ENCODE measurements at regions not wholly inside any gene's neighbourhood (a gene's known extent, or its start where the extent isn't known, plus 50 kb on each side); places are given as distances from the start of the nearest gene placed in this dataset.

DNA sequence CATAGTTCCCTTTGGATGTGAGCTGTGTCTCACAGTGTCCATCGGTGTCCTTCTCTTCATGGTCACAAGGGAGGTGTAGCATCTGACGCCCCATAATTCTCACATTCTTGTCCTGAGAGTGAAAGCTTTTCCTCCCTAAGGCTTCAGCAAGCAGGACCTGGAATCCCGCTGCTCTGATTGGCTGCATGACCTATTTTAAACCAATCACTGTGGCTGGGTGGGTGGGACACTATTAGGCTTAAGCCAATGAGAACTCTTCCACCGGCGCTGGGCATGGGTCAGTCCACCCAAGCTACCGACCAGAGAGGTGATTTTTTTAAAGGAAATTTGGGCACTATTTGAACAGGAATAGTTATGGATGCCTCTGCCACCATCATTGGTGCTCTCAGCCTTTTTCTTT, 385.9 kb downstream of the MFSD1 start:
- Histone ChIP-seq H3K27ac (no peak overlapping the region), H3K4me1 (no peaks in the 10 kb centered on the region), H2AFZ (no peak overlapping the region), H3K36me3 (ENCODE audit: control insufficient read depth, insufficient read depth, low read length) (no peaks in the 10 kb centered on the region), H3K9ac (no peak overlapping the region), H3K4me3 (ENCODE audit: low read depth, low read length) (no peak overlapping the region), H3K27me3 (ENCODE audit: control insufficient read depth, insufficient read depth, low read length) (no peaks in the 10 kb centered on the region), H3K9me3 (ENCODE audit: control insufficient read depth, low read length) (no peaks in the 10 kb centered on the region), H3K79me2 (no peaks in the 10 kb centered on the region), H3K4me2 (ENCODE audit: low read length) (no peak overlapping the region)
- TF ChIP-seq, protein P1, sequence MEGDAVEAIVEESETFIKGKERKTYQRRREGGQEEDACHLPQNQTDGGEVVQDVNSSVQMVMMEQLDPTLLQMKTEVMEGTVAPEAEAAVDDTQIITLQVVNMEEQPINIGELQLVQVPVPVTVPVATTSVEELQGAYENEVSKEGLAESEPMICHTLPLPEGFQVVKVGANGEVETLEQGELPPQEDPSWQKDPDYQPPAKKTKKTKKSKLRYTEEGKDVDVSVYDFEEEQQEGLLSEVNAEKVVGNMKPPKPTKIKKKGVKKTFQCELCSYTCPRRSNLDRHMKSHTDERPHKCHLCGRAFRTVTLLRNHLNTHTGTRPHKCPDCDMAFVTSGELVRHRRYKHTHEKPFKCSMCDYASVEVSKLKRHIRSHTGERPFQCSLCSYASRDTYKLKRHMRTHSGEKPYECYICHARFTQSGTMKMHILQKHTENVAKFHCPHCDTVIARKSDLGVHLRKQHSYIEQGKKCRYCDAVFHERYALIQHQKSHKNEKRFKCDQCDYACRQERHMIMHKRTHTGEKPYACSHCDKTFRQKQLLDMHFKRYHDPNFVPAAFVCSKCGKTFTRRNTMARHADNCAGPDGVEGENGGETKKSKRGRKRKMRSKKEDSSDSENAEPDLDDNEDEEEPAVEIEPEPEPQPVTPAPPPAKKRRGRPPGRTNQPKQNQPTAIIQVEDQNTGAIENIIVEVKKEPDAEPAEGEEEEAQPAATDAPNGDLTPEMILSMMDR (IDR thresholded peaks at IDR 0.05): no peak

DNA sequence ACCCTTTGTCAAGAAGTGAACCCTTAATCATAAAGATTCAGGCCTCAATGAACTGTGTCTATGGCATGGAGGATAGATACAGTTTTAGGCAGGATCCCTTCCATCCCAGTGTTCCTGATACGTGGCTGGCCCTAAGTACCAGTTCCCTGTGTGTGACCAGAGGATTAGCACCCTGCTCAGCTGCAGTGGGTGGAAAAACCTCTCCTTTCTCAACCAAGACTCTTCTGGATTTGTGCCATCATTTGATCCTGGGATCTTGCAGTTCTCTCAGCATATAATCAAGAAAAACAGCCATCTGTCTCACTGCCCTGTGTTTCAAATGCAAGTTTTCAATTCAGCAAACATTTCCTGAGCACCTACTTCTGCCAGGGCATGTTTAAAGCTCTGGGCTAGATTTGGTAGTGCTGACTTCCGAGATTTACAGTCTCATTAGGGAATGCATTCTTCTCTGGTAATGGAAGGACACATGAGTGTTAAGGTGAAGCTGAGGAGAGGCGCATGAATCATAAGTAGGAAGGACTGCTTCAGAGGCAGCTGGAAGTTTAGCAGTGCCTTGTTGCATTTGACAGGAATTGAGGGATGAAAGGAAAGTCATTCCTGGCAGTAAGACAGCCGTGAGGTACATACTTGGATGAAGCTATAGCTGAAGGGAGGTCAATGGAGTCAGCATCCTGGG, 388.3 kb downstream of the MFSD1 start:
- Histone ChIP-seq H2AFZ (no peak overlapping the region), H3K27me3 (ENCODE audit: control insufficient read depth, insufficient read depth, low read length) (no peaks in the 10 kb centered on the region), H3K4me3 (ENCODE audit: low read depth, low read length) (no peak overlapping the region), H3K4me2 (ENCODE audit: low read length) (no peak overlapping the region), H3K9ac (no peak overlapping the region), H3K36me3 (ENCODE audit: control insufficient read depth, insufficient read depth, low read length) (no peaks in the 10 kb centered on the region), H3K27ac (no peak overlapping the region), H3K79me2 (no peaks in the 10 kb centered on the region), H3K4me1 (no peaks in the 10 kb centered on the region), H3K9me3 (ENCODE audit: control insufficient read depth, low read length) (no peaks in the 10 kb centered on the region)
- TF ChIP-seq, protein P1 (IDR thresholded peaks at IDR 0.05): no peak

DNA sequence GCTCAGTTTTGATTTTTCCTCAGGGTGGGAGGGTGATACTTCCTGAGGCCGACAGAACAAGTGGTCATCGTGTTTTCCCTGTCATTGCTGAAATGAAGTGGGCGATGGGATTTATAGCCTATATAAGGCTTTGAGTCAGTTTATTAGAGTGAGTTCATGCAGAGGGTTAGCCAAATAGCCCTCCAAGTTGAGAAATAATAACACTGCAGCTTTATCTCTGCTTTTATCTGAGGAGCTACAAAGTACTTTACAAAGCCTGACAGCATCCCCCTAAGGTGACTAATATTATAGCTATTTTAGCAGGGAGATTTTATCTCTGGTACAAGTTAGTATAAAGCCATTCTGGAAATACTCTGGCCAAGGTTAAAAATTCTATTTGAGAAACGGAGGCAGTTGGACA, 389.6 kb downstream of the MFSD1 start:
- Histone ChIP-seq H3K9me3 (ENCODE audit: control insufficient read depth, low read length) (no peaks in the 10 kb centered on the region), H3K4me1 (no peaks in the 10 kb centered on the region), H3K79me2 (no peaks in the 10 kb centered on the region), H2AFZ (no peak overlapping the region), H3K27ac (no peak overlapping the region), H3K9ac (no peak overlapping the region), H3K4me2 (ENCODE audit: low read length) (no peak overlapping the region), H3K4me3 (ENCODE audit: low read depth, low read length) (no peak overlapping the region), H3K36me3 (ENCODE audit: control insufficient read depth, insufficient read depth, low read length) (no peaks in the 10 kb centered on the region), H3K27me3 (ENCODE audit: control insufficient read depth, insufficient read depth, low read length) (no peaks in the 10 kb centered on the region)
- TF ChIP-seq, protein P1 (IDR thresholded peaks at IDR 0.05): no peak

DNA sequence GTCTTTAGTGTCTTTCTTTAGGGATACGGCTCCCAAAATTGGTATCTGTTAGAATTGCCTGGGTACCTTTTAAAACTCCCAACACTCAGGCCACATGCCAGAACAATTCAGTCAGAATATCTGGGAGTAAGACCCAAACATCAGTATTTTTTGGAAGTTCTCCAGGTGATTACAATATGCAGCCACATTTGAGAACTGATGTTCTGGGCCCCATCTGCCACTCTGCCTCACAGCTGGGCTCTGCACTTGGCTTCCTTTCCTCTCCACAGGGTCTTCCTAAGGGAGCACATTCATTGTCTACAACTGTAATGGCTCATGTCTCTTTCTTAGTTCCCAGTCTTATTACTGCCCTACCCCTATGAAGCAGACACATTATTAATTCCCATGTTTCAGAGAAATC, 394.5 kb downstream of the MFSD1 start:
- Histone ChIP-seq H3K4me2 (ENCODE audit: low read length) (no peak overlapping the region), H2AFZ (no peak overlapping the region), H3K27ac (no peak overlapping the region), H3K36me3 (ENCODE audit: control insufficient read depth, insufficient read depth, low read length) (no peaks in the 10 kb centered on the region), H3K9ac (no peak overlapping the region), H3K27me3 (ENCODE audit: control insufficient read depth, insufficient read depth, low read length) (no peaks in the 10 kb centered on the region), H3K4me3 (ENCODE audit: low read depth, low read length) (no peak overlapping the region), H3K4me1 (no peaks in the 10 kb centered on the region), H3K9me3 (ENCODE audit: control insufficient read depth, low read length) (no peaks in the 10 kb centered on the region), H3K79me2 (no peaks in the 10 kb centered on the region)
- TF ChIP-seq, protein P1 (IDR thresholded peaks at IDR 0.05): no peak

DNA sequence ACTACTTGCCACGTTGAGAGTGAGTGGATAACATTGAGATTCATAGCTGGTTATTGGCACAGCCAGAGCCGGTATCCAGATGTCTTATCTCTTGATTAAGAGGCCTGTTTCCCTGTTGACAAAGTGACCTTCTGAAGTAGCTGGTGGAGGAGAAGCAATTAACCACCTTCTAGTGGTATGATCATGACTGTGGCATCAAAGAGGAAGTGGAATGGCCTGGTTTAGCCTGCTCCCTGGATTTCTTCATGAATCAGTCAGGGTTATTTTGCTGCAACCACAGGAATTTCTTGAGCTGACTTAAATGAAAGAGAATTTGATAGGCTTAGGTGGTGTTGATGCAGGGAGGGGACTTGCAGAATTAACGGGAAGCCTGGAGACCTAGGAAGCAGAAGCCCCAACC, 398.3 kb downstream of the MFSD1 start:
- Histone ChIP-seq H3K27me3 (ENCODE audit: control insufficient read depth, insufficient read depth, low read length) (no peaks in the 10 kb centered on the region), H3K9me3 (ENCODE audit: control insufficient read depth, low read length) (no peaks in the 10 kb centered on the region), H3K27ac (no peak overlapping the region), H2AFZ (no peak overlapping the region), H3K79me2 (no peaks in the 10 kb centered on the region), H3K36me3 (ENCODE audit: control insufficient read depth, insufficient read depth, low read length) (no peaks in the 10 kb centered on the region), H3K9ac (no peak overlapping the region), H3K4me3 (ENCODE audit: low read depth, low read length) (no peak overlapping the region), H3K4me2 (ENCODE audit: low read length) (no peak overlapping the region), H3K4me1 (no peaks in the 10 kb centered on the region)
- TF ChIP-seq, protein P1 (IDR thresholded peaks at IDR 0.05): no peak

Measured in parathyroid adenoma (tissue), 2 donors.